Hematopoietic multipotent progenitor cell treated with erythropoietin and hydrocortisone succinate and interleukin-3 and kit ligand, for 15 days (in vitro differentiated cells): ENCODE measurements at regions not wholly inside any gene's neighbourhood (a gene's known extent, or its start where the extent isn't known, plus 50 kb on each side); places are given as distances from the start of the nearest gene placed in this dataset.
"Not testable (repeated sequence)": the region's sequence is repeated elsewhere in the genome, so short reads cannot be mapped to it uniquely, and the experiment has no call there.

Source experiments
- DNase-seq: peaks from one replicate; pipeline ENCODE4 v3.0.0-alpha.2; 2015; ENCODE audit warnings: low spot score

DNA sequence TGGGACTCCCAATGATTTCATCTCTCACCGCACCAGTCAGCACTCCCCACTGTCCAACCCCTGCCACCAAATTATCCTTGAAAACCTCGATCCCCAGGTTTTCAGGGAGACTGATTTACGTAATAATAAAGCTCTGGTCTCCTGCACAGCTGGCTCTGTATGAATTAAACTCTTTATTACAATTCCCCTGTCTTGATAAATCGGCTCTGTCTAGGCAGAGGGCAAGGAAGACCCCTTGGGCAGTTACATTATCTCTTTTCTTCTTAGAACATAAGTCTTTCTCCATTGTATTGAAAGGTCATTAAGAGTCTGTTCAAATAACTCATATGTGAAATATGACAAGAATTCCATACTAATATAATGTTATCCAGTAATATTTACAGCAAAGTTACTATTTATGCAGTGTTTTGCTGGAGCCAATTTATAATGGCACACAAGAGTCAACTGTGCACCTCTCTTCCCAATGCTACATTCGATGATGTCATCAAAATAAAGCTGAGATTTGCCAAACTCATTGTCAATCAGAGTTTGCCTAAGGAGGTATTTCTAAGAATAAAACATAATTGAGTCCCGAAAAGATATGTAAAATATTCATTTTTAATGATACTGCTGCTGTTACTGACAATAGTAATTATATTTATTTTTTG, 1297.2 kb upstream of the LRRTM3 start:
- no peak for DNase-seq

GRCh38 chr10:65660006-65660405, 1265.8 kb upstream of the LRRTM3 start:
- DNase-seq, result no peak

DNA sequence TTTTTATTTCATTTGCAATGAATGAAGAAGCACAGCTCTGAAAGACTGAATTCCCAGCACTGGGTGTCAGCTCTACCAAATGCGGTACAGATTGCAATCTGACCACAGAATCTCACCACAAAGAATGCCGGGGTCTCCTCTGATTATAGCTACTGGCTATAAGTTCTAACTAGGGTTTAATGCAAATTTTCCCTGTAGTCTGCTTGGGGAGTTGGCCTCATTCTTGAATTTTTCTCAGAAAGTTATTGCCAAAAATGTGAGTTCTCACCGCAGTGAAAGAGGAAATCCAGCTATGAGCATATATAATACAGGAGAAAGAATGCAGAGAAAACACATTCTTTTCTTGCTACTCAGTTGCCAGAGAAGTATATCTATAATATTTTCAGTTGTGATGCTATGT, 1255.7 kb upstream of the LRRTM3 start:
- DNase-seq, result no peak

- not testable (repeated sequence) for DNase-seq
Observed at GRCh38 chr10:65670596-65670995, 1255.2 kb upstream of the LRRTM3 start.

- no peak for DNase-seq
Observed at GRCh38 chr10:65675236-65675635, 1250.6 kb upstream of the LRRTM3 start.

DNA sequence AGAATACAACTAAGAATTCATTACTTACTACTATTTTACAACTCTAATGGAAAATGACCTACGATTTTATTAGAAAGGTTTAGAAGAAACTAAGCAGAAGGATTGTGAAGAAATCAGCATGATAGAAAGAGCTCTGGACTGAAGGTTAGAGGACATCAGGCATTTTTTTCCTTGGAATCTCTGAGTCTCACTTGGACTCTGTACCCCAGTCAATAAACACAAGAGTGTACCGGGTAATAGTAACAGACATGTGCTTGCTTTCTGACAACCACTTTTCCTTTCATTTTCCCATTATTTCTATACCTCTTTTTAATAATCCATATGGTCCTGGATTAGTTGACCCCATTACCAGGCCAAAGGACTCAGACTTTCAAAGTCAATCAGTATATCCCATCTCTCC, 1240.9 kb upstream of the LRRTM3 start:
- no peak for DNase-seq

- no peak for DNase-seq
Observed at GRCh38 chr10:65701168-65701776, 1224.6 kb upstream of the LRRTM3 start.

DNA sequence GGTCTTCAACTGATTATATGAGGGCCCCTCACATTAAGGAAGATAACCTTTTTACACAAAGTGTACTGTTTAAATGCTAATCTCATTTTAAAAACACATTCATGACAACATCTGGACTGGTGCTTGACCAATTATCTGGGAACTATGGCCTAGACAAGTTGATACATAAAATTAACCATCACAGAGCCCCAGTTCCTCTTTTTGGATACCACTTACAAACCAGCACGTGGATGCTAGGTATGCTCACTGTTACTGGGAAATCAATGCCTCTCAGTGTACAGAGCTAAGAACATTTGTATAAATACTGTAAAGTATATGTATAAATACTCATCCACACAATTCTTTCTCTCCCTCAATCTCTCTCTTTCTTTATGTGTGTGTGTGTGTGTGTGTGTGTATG, 1217.8 kb upstream of the LRRTM3 start:
- no peak for DNase-seq

- no peak for DNase-seq
Observed at GRCh38 chr10:65710306-65710705, 1215.5 kb upstream of the LRRTM3 start.

DNA sequence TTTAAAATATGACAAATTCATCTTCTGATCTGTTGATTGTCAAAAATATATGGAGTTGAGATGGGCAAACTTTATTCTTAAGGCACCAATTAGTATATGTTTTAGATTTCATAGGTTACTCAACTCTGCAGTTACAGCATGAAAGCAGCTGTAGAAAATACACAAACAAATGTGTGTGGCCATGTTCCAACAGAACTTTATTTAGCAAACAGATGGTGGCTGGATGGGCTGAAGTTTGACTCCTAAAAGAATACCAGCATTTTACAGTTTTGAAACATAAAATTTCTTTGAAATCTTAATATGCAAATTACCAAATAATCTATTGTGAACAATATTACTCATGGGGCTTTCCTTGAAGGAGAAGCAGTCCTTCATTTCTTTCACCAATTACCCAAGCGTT, 1206.0 kb upstream of the LRRTM3 start:
- DNase-seq, result no peak

GRCh38 chr10:65720901-65721300, 1204.9 kb upstream of the LRRTM3 start:
- no peak for DNase-seq

GRCh38 chr10:65723525-65723924, 1202.3 kb upstream of the LRRTM3 start:
- DNase-seq, result no peak

- no peak for DNase-seq
Observed at GRCh38 chr10:65735382-65735781, 1190.5 kb upstream of the LRRTM3 start.

DNA sequence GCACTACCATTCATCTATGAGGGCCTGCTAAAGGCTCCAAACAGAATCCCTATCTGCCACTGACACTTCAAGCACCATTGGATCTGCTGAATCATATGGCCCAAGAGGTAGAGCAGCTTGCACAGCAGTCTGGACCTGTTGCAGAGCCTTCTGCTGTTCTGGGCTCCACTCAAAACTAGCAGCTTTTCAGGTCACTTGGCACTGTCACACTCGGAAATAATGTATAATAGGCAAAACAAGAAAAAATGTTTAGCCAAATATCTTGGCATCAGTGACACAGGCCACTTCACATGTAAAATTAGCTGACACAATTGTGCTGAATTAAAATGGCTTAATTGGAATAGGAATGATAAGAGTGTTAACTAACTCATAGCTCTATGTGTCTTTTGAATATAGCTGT, 1182.9 kb upstream of the LRRTM3 start:
- DNase-seq, result no peak

GRCh38 chr10:65751218-65751617, 1174.6 kb upstream of the LRRTM3 start:
- no peak for DNase-seq

GRCh38 chr10:65751896-65752295, 1173.9 kb upstream of the LRRTM3 start:
- DNase-seq, result no peak

DNA sequence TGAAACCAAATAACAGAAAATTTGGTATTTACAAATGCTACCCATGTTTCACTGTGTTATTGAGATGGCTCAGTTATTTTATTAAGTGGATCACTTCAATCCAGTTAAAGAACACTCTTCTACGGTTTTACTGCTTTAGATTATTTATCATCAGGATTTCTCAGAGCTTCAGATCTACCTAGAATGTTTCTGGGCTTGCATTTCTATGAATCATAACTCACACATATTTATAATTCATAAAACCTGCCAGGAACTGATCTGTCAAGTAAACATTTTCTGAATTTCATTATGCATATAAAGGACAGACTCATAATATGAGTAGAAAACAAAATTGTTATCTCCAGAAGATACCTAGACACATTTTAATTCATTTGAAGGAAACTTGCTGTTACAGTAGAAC, 1172.3 kb upstream of the LRRTM3 start:
- no peak for DNase-seq

DNA sequence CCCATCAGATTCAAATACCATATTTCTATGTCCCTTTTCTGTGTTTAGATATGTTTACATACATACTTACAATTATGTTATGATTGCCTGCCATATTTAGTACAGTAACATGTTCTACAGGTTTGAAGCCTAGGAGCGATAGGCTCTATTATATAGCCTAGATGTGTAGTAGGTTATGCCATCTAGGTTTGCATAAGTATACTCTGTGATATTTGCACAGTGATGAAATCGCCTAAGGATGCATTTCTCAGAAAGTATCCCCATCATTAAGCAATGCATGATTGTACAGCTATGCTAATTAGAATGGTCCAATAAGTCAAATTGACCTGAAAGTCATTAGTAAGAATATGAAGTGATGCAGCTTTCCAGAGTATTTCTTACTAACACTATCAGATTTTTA, 1171.7 kb upstream of the LRRTM3 start:
- DNase-seq, result no peak

DNA sequence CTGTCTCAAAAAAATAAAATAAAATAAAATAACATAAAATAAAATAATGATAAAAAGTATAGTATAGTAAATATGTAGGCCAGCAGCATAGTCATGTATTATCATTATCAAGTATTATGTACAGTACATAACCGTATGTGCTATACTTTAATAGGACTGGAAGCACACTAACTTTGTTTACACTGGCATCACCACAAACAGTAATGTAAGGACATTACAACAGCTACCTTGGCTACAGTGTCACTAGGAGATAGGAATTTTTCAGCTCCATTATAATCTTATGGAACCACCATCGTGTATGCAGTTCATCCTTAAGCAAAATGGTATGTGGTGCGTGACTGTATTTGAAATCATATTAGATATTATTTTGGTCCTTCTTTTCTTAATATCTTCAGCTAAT, 1163.5 kb upstream of the LRRTM3 start:
- DNase-seq, result no peak

GRCh38 chr10:65765006-65765541, 1160.8 kb upstream of the LRRTM3 start:
- no peak for DNase-seq

DNA sequence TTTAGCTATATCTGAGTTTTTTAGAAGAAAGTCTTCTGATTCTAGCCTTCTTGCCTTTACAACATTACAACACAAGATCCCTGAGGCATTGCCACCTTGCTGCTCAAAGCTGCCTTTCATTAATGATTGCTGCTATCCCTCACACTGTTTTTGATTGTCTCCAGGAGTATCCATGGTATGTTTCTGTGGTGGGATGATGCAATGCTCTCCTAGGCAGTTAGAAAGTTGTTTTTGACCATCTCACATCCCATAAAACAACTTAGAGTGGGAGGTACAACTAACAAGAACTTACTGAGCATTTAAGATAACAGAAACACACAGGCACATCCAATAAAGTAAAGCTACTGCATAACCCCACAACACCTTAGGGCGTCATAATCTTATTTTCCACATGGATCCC, 1156.0 kb upstream of the LRRTM3 start:
- DNase-seq, result no peak

DNA sequence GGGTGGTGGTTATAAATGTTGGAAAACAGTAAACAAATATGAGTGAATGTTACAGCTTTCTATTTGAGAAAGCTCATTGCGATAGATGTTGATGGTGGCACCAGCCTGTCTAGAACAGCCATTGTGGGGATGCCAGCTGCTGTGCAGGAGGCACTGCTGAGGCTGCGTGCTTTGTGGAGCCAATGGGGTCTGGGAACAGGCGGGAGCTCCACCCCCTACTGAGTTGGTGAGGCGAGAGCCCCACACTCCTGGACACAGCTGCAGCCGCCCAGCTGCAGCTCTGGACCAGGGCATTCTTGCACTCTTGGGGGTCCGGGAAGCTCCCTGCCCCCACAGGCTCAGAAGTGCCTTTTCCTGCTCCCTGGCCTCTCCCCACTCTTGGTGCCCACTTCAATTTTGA, 1147.1 kb upstream of the LRRTM3 start:
- DNase-seq, result no peak

GRCh38 chr10:65779985-65780384, 1145.9 kb upstream of the LRRTM3 start:
- DNase-seq, result no peak

- no peak for DNase-seq
Observed at GRCh38 chr10:65786279-65786678, 1139.6 kb upstream of the LRRTM3 start.
